ENCODE measurements at regions not wholly inside any gene's neighbourhood (a gene's known extent, or its start where the extent isn't known, plus 50 kb on each side); places are given as distances from the start of the nearest gene placed in this dataset.

DNA sequence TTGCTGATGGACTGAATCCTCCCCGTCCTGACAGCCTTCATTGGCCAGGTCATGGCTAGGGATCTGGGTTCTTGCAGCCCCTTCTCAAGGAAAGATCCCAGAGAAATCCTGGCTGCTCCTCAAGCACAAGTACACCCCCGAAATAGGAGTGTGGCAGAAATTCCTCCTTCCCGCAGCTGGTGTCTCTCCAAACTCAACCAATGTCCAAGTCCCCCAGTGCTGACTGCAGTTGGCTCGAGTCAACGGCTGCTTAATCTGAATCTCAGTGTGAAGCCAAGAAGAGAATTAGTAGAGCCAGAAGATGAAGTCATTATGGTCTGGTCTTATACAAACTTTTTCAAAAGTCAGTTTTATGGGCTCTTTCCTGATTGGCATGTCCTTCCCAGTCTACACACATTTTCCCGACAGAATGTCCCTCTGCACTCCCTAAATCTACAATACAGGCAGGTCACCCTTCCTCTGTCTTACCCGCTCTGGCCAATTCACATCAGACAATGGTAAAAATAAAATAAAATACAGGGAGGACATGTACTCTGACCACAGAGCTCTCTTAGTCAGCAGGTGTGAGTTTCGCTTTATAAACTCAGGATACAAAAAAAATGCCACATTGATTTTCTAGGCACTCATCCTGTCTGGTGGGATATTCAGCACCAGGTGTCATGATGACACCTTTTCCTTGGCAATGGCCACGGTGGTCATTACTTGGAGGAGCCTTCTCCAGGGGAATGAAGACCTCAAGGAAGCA, 76.9 kb upstream of the PAPOLG start:
- TF ChIP-seq RAD21 (IDR thresholded peaks at IDR 0.05; ENCODE audit: insufficient read depth, low read depth, low read length) (no peak), POLR2A (IDR thresholded peaks at IDR 0.05; ENCODE audit: low read depth, low read length) (no peak), NR2C2 (IDR thresholded peaks at IDR 0.05; ENCODE audit: borderline replicate concordance, control insufficient read depth, insufficient read length, low read depth) (no peak), JUNB (IDR thresholded peaks at IDR 0.05) (no peak), CEBPB (IDR thresholded peaks at IDR 0.05; ENCODE audit: borderline replicate concordance in 1 of 2, low read depth in 2 of 2, low read length in 2 of 2) (no peak), NR2C1 (IDR thresholded peaks at IDR 0.05) (no peak)

Measured in GM12878 (cell line).